Nephron progenitor cell (in vitro differentiated cells): ENCODE measurements at regions not wholly inside any gene's neighbourhood (a gene's known extent, or its start where the extent isn't known, plus 50 kb on each side); places are given as distances from the start of the nearest gene placed in this dataset.

Source experiments
- DNase-seq: peaks from one replicate; pipeline ENCODE4 v3.0.0; 2021
- H3K27ac Mint-ChIP-seq: 2 replicates; pipeline ENCODE4 v1.8.0; 2021; ENCODE audit warnings: mild to moderate bottlenecking, moderate library complexity, mixed read lengths
- H3K27me3 Mint-ChIP-seq: 2 replicates; pipeline ENCODE4 v1.8.0; 2021; ENCODE audit warnings: mild to moderate bottlenecking, low read depth, mixed read lengths; ENCODE audit not compliant: poor library complexity
- H3K36me3 Mint-ChIP-seq: 2 replicates; pipeline ENCODE4 v1.8.0; 2021; ENCODE audit warnings: low read depth, mixed read lengths
- H3K4me1 Mint-ChIP-seq: 2 replicates; pipeline ENCODE4 v1.8.0; 2021; ENCODE audit warnings: mixed read lengths
- H3K4me3 Mint-ChIP-seq: 2 replicates; pipeline ENCODE4 v1.8.0; 2021; ENCODE audit warnings: mild to moderate bottlenecking, moderate library complexity, mixed read lengths
- H3K9me3 Mint-ChIP-seq: 2 replicates; pipeline ENCODE4 v1.8.0; 2021; ENCODE audit warnings: mild to moderate bottlenecking, moderate library complexity, mixed read lengths
- TF ChIP-seq, protein P1 (sequence below): fragments of 200-600 bp; sonication (generic); IDR thresholded peaks from 2 replicates; pipeline ENCODE4 v1.5.0; 2021; ENCODE audit warnings: antibody characterized with exemption

DNA sequence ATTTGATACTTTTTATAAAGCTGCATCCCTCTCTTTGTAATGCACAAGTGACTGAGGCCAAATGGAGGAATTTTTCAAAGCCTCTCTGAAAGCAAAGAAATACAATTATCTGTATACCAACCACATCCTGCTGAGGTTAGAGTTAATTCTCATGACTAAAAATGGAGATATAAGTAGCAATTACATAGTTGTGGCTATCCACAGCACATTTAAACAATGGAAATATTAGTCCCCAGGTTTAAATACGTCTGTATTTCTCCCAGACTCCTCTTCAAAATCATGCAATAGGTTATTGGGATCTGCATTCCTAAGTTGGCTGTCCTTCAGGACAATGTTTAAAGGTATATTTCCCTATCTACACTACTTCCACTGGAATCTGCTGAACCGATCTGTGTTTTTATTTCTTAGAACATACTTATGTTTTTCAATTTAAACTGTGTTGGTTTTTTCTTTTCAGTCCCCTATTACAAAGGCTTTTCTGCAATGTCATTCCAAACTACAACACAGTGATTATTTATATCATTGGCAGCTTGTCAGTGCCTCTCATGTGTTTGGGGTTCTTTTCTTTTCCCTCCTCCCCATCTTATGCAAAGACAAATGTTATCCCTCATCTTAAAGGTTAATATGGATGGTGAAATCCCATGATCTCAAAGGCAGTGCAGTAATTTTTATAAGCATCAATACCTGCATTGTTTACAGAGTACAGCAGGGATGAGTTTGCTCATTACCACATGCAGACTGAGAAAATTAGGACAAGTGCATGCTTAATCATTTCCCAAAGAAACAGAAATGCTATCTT, 134.8 kb upstream of the FSHR start:
- H3K27ac Mint-ChIP-seq: no peak overlapping the region
- no peaks in the 10 kb centered on the region for H3K27me3 Mint-ChIP-seq
- no peak overlapping the region for H3K4me3 Mint-ChIP-seq
- H3K36me3 Mint-ChIP-seq: no peaks in the 10 kb centered on the region
- DNase-seq: no peak
- H3K9me3 Mint-ChIP-seq: no peaks in the 10 kb centered on the region
- TF ChIP-seq, protein P1, sequence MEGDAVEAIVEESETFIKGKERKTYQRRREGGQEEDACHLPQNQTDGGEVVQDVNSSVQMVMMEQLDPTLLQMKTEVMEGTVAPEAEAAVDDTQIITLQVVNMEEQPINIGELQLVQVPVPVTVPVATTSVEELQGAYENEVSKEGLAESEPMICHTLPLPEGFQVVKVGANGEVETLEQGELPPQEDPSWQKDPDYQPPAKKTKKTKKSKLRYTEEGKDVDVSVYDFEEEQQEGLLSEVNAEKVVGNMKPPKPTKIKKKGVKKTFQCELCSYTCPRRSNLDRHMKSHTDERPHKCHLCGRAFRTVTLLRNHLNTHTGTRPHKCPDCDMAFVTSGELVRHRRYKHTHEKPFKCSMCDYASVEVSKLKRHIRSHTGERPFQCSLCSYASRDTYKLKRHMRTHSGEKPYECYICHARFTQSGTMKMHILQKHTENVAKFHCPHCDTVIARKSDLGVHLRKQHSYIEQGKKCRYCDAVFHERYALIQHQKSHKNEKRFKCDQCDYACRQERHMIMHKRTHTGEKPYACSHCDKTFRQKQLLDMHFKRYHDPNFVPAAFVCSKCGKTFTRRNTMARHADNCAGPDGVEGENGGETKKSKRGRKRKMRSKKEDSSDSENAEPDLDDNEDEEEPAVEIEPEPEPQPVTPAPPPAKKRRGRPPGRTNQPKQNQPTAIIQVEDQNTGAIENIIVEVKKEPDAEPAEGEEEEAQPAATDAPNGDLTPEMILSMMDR: no peak
- no peaks in the 10 kb centered on the region for H3K4me1 Mint-ChIP-seq

DNA sequence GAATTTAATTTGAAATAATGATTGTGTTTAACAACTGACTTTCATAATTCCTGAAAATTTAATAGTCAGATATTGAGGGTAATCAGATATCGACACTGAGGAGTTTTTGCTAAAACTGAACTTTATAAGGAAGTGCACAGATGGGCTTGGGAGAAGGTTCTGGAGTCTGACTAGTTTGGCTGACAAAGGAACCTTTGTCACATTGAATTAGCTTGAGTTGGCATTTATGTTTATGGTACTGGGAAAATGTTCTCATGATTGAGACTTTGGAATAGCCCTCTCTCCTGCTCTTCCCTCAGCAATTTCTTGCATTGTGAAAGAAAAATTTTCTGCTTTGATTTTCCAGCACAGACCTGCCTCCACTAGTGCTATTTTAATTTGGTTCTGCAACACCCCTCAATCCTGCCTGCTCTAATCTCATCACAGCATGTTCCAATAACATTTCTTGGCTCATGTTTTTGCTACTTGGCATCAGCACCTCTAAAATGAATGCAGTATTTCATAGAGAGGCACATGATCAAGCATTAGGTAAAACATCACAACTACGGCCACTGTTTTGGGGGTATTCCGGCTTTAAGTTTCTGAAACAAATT, 133.9 kb upstream of the FSHR start:
- Mint-ChIP-seq H3K27ac (no peak overlapping the region), H3K4me1 (no peaks in the 10 kb centered on the region), H3K9me3 (no peaks in the 10 kb centered on the region), H3K36me3 (no peaks in the 10 kb centered on the region), H3K27me3 (no peaks in the 10 kb centered on the region), H3K4me3 (no peak overlapping the region)
- no peak for DNase-seq
- TF ChIP-seq, protein P1: no peak

DNA sequence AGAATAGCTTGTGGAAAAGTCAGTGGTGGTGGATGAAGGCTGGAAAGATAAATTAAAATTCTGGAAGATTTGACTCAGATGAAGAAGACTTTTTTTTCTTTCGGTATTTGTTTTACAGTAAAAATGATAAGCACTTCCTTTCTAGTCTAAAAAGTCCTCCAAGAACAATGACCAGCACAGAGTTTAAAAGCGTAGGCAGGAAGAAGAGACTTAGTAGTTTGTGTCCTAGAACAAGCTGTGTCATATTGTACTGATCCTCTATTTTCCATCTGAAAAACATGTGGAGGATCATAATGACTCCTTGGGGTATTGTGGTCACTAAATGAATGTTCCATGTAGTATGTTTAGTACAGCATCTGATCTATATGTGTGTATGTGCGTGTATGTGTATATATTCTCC, 132.4 kb upstream of the FSHR start:
- no peaks in the 10 kb centered on the region for H3K9me3 Mint-ChIP-seq
- no peak overlapping the region for H3K27ac Mint-ChIP-seq
- no peak for DNase-seq
- no peaks in the 10 kb centered on the region for H3K36me3 Mint-ChIP-seq
- TF ChIP-seq, protein P1: no peak
- H3K4me3 Mint-ChIP-seq: no peak overlapping the region
- no peaks in the 10 kb centered on the region for H3K4me1 Mint-ChIP-seq
- no peaks in the 10 kb centered on the region for H3K27me3 Mint-ChIP-seq

DNA sequence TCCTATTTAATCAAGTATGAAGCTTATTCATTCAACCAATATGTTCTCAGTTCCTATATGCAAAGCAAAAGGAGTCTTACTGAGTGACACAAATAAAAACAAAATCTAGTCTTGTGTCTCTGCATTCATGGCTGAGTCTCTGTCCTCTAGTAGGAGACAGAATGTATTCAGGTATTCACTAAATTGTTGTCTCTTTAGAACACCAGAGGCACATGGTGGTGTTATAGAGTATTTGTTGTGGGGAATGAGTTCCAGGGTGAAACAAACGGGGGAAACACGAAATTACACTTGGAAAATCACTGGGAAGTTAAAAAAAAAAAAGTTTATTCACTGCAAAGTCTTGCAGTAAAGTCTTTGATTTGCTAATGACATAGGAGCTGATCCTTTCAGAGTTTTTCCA, 131.7 kb upstream of the FSHR start:
- H3K4me3 Mint-ChIP-seq: no peak overlapping the region
- no peak for DNase-seq
- no peaks in the 10 kb centered on the region for H3K4me1 Mint-ChIP-seq
- TF ChIP-seq, protein P1: no peak
- H3K36me3 Mint-ChIP-seq: no peaks in the 10 kb centered on the region
- H3K9me3 Mint-ChIP-seq: no peaks in the 10 kb centered on the region
- H3K27me3 Mint-ChIP-seq: no peaks in the 10 kb centered on the region
- no peak overlapping the region for H3K27ac Mint-ChIP-seq

DNA sequence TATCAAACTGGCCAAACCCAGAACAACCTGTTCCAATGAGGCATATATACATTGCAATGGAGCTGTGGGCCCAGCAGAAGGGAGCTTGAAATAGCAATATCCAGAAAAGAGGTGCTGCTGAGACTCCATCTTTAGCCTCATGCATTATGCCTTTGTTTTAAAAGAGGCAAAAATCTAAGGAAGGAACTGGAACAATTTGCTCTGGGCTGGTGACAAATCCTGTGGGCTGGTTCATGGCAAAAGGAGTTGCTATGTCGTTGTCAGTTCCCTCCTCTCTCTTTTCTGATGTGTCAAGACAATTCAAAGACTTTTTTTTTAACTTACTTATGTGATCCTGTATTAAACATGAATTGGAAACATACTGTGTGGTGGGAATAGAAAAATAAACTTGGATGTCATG, 124.2 kb upstream of the FSHR start:
- Mint-ChIP-seq H3K4me1 (no peaks in the 10 kb centered on the region), H3K36me3 (no peaks in the 10 kb centered on the region), H3K9me3 (peaks cover 17% of the 10 kb centered on the region), H3K4me3 (no peak overlapping the region), H3K27ac (no peak overlapping the region), H3K27me3 (no peaks in the 10 kb centered on the region)
- TF ChIP-seq, protein P1: no peak
- DNase-seq: no peak

DNA sequence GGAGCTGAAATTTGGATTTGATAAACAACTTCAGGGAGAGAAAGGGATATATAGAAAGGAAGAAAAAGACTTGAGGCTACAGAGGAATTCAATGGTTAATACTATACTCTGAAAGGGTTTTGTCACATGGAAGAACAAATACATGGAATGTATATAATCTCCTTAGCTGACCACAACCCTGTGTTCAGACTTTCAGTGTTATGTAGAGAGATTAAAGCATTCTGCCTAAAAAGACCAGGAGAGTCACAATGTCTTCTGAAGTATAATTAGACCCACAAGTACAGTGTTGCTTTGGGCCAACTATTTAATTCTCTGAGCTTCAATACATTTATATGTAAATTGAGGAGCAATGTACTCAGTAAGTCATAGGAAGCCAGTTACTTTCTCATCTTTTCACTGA, 123.8 kb upstream of the FSHR start:
- no peak overlapping the region for H3K4me3 Mint-ChIP-seq
- TF ChIP-seq, protein P1: no peak
- peaks cover 17% of the 10 kb centered on the region for H3K9me3 Mint-ChIP-seq
- DNase-seq: no peak
- H3K27ac Mint-ChIP-seq: no peak overlapping the region
- H3K4me1 Mint-ChIP-seq: no peaks in the 10 kb centered on the region
- H3K27me3 Mint-ChIP-seq: no peaks in the 10 kb centered on the region
- no peaks in the 10 kb centered on the region for H3K36me3 Mint-ChIP-seq
